Endothelial cell of umbilical vein (primary cell): ENCODE measurements at regions not wholly inside any gene's neighbourhood (a gene's known extent, or its start where the extent isn't known, plus 50 kb on each side); places are given as distances from the start of the nearest gene placed in this dataset.

Experiments used
- BruUV-seq: library from RNA; stranded (reverse); fragments of 400-500 nt; replicated peaks from 2 replicates; lab custom pipeline; 2021; lab: Mats Ljungman, UMichigan
- CTCF ChIA-PET: fragments of 300-600, 350-600 bp; sonication (Branson Sonifier 250); formaldehyde crosslinking; loops from one replicate; lab custom pipeline; 2021; ENCODE audit warnings: antibody characterized with exemption, inconsistent platforms; lab: Charles Lee
- POLR2A ChIA-PET: fragments of 300-600, 350-600 bp; sonication (Branson Sonifier 250); formaldehyde crosslinking; loops from one replicate; lab custom pipeline; 2021; ENCODE audit warnings: antibody characterized with exemption, inconsistent platforms; lab: Charles Lee
- DNase-seq: peaks from one replicate; pipeline ENCODE4 v3.0.0-alpha.2; 2011; ENCODE audit warnings: low read depth, low spot score
- FAIRE-seq: peaks from 2 replicates; lab custom pipeline; 2011; peaks lifted over from hg19 to GRCh38; lab: Jason Lieb, UNC
- H2AFZ ChIP-seq: 2 replicates; pipeline ENCODE4 v1.6.0; 2012; ENCODE audit warnings: low read depth, low read length, control low read depth, inconsistent platforms
- H3K27ac ChIP-seq: 2 replicates; pipeline ENCODE4 v1.5.1; 2011; ENCODE audit warnings: low read depth, mild to moderate bottlenecking, control low read depth, low read length, moderate library complexity; ENCODE audit not compliant: insufficient read depth
- H3K27me3 ChIP-seq, 2 experiments: 2 replicates each; pipeline versions ENCODE4 v1.6.0 to v1.6.1; 2011; ENCODE audit warnings: low read length in 2 of 2, mixed read lengths in 1 of 2; ENCODE audit not compliant: control insufficient read depth in 2 of 2, insufficient read depth in 2 of 2
- H3K36me3 ChIP-seq, 2 experiments: 2 replicates in 1 of 2; 3 replicates in 1 of 2; pipeline ENCODE4 v1.5.1; 2011; ENCODE audit warnings: low read length in 2 of 2, mild to moderate bottlenecking in 1 of 2, moderate library complexity in 1 of 2; ENCODE audit not compliant: control insufficient read depth in 2 of 2, insufficient read depth in 2 of 2; ENCODE audit errors: extremely low read depth in 1 of 2
- H3K4me1 ChIP-seq: 3 replicates; pipeline ENCODE4 v1.5.1; 2011; ENCODE audit warnings: mild to moderate bottlenecking, low read length; ENCODE audit not compliant: control insufficient read depth, insufficient read depth; ENCODE audit errors: extremely low read depth
- H3K4me2 ChIP-seq: 2 replicates; pipeline ENCODE4 v1.6.1; 2011; ENCODE audit warnings: low read length, control low read depth, mixed read lengths; ENCODE audit not compliant: insufficient read depth
- H3K4me3 ChIP-seq, 3 experiments: fragments of 200-600 bp in 1 of 3; sonication (generic), shearing (Covaris generic) in 1 of 3; replicated peaks in 1 of 3; 2 replicates each; pipeline ENCODE4 v1.5.1; 2011 to 2016; ENCODE audit warnings: control low read depth in 3 of 3, low read length in 3 of 3, mild to moderate bottlenecking in 2 of 3, inconsistent platforms in 1 of 3, low read depth in 1 of 3, moderate library complexity in 1 of 3; ENCODE audit not compliant: insufficient read depth in 1 of 3
- H3K79me2 ChIP-seq: 2 replicates; pipeline ENCODE4 v1.6.0; 2012; ENCODE audit warnings: low read length, inconsistent platforms; ENCODE audit not compliant: control insufficient read depth, insufficient read depth
- H3K9ac ChIP-seq: replicated peaks from 2 replicates; pipeline ENCODE3; 2011; ENCODE audit warnings: low read length, control low read depth; ENCODE audit not compliant: insufficient read depth; ENCODE audit errors: extremely low read depth
- H3K9me1 ChIP-seq: replicated peaks from 3 replicates; pipeline ENCODE4 v1.6.0; 2011; ENCODE audit warnings: mild to moderate bottlenecking, low read length; ENCODE audit not compliant: control insufficient read depth, insufficient read depth; ENCODE audit errors: extremely low read depth
- H3K9me3 ChIP-seq: replicated peaks from 2 replicates; pipeline ENCODE4 v1.5.1; 2012; ENCODE audit warnings: low read length, inconsistent platforms; ENCODE audit not compliant: control insufficient read depth, insufficient read depth
- H4K20me1 ChIP-seq: replicated peaks from 2 replicates; pipeline ENCODE3; 2011; ENCODE audit warnings: mild to moderate bottlenecking, low read length; ENCODE audit not compliant: control insufficient read depth, insufficient read depth; ENCODE audit errors: extremely low read depth
- EZH2 ChIP-seq: IDR thresholded peaks from 2 replicates; pipeline ENCODE4 v1.6.1; 2012; ENCODE audit warnings: borderline replicate concordance, low read depth, mild to moderate bottlenecking, moderate library complexity, low read length, inconsistent platforms; ENCODE audit not compliant: severe bottlenecking
- FOS ChIP-seq: IDR thresholded peaks from 2 replicates; pipeline ENCODE4 v1.6.1; 2011; ENCODE audit warnings: mild to moderate bottlenecking, low read length, moderate library complexity, borderline replicate concordance; ENCODE audit not compliant: insufficient read depth
- GATA2 ChIP-seq: IDR thresholded peaks from 2 replicates; pipeline ENCODE4 v1.7.0; 2011; ENCODE audit warnings: low read depth, mild to moderate bottlenecking, moderate library complexity, mixed read lengths, low read length; ENCODE audit not compliant: insufficient read length, insufficient read depth
- JUN ChIP-seq: IDR thresholded peaks from 2 replicates; pipeline ENCODE4 v1.6.1; 2011; ENCODE audit warnings: borderline replicate concordance, low read depth; ENCODE audit not compliant: insufficient read length, insufficient read depth
- MAX ChIP-seq: IDR thresholded peaks from 2 replicates; pipeline ENCODE4 v1.6.1; 2011; ENCODE audit not compliant: insufficient read depth, insufficient read length
- MYC ChIP-seq: IDR thresholded peaks from one replicate; pipeline ENCODE4 v1.6.1; 2011; ENCODE audit warnings: mild to moderate bottlenecking, low read depth, low read length
- POLR2AphosphoS5 ChIP-seq: IDR thresholded peaks from 2 replicates; pipeline ENCODE4 v1.6.1; 2012; ENCODE audit warnings: low read depth, mild to moderate bottlenecking, control low read depth, low read length, moderate library complexity; ENCODE audit not compliant: insufficient read depth
- dilution Hi-C: fragments of 300-500 bp; cut with MboI; formaldehyde crosslinking; loops from one replicate; pipeline ENCODE4 v1.15.0; 2019; ENCODE audit warnings: low sequenced_read_pairs; ENCODE audit not compliant: extremely low pct_ligation_motif_present
- intact Hi-C: fragments of 100-400 bp; cut with micrococcal nuclease; formaldehyde crosslinking; loops from one replicate; pipeline ENCODE4 v1.10.0; 2022
- TF ChIP-seq, protein P1 (sequence below), 2 donors: IDR thresholded peaks; 1 replicate in 1 of 2; 2 replicates in 1 of 2; pipeline ENCODE4 v1.5.1; 2011; ENCODE audit warnings: low read length in 2 of 2, mild to moderate bottlenecking in 2 of 2, moderate library complexity in 2 of 2, control low read depth in 1 of 2, inconsistent platforms in 1 of 2, low read depth in 1 of 2; ENCODE audit not compliant: insufficient read depth in 1 of 2; ENCODE audit errors: extremely low read depth in 1 of 2

- no peaks in the 10 kb centered on the region for H4K20me1 ChIP-seq
- FAIRE-seq (no peak), DNase-seq (no peak)
- no peaks in the 10 kb centered on the region for H3K36me3 ChIP-seq
- H3K4me1 ChIP-seq: peaks cover 27% of the 10 kb centered on the region
- no peak overlapping the region for H3K4me2 ChIP-seq
- no peak overlapping the region for H3K9ac ChIP-seq
- no peak for TF ChIP-seq EZH2
- no peak for TF ChIP-seq MAX
- TF ChIP-seq FOS: no peak
- no peak for TF ChIP-seq MYC
- TF ChIP-seq GATA2: no peak
- no peak for TF ChIP-seq POLR2AphosphoS5
- TF ChIP-seq JUN: no peak
- TF ChIP-seq, protein P1, sequence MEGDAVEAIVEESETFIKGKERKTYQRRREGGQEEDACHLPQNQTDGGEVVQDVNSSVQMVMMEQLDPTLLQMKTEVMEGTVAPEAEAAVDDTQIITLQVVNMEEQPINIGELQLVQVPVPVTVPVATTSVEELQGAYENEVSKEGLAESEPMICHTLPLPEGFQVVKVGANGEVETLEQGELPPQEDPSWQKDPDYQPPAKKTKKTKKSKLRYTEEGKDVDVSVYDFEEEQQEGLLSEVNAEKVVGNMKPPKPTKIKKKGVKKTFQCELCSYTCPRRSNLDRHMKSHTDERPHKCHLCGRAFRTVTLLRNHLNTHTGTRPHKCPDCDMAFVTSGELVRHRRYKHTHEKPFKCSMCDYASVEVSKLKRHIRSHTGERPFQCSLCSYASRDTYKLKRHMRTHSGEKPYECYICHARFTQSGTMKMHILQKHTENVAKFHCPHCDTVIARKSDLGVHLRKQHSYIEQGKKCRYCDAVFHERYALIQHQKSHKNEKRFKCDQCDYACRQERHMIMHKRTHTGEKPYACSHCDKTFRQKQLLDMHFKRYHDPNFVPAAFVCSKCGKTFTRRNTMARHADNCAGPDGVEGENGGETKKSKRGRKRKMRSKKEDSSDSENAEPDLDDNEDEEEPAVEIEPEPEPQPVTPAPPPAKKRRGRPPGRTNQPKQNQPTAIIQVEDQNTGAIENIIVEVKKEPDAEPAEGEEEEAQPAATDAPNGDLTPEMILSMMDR (IDR thresholded peaks at IDR 0.05; ENCODE audit: extremely low read depth in 1 of 2, insufficient read depth in 1 of 2, low read depth in 1 of 2, low read length in 2 of 2): no peak
- H3K27me3 ChIP-seq: no peaks in the 10 kb centered on the region
- ChIA-PET CTCF (interaction anchor here (1.1 to 3.1 kb wide), 3 partner anchors 10 to 15 kb away, joined by 3 to 26 read pairs (median 16); no protein-coding TSS in a partner anchor), POLR2A (no interaction called here)
- no peak overlapping the region for H3K4me3 ChIP-seq
- no peaks in the 10 kb centered on the region for H3K79me2 ChIP-seq
- intact Hi-C loops: loop anchor here (5.0 kb wide), 1 partner anchor 46 kb away; no protein-coding TSS in a partner anchor
- H2AFZ ChIP-seq: no peak overlapping the region
- no peak overlapping the region for H3K27ac ChIP-seq
- no peaks in the 10 kb centered on the region for H3K9me3 ChIP-seq
- dilution Hi-C loops: no loop called here
- BruUV-seq: no TSS peak
- H3K9me1 ChIP-seq: no peaks in the 10 kb centered on the region
These were observed 128.0 kb upstream of the GGTLC1 start for GRCh38 chr20:24116611-24117010.
